GM18861 (cell line): ENCODE measurements at regions not wholly inside any gene's neighbourhood (a gene's known extent, or its start where the extent isn't known, plus 50 kb on each side); places are given as distances from the start of the nearest gene placed in this dataset.
"Not testable (repeated sequence)": the region's sequence is repeated elsewhere in the genome, so short reads cannot be mapped to it uniquely, and the experiment has no call there.

Experiments
- ATAC-seq: cut with Tn5 transposase; IDR thresholded peaks from one replicate; pipeline ENCODE4 v1.9.1; 2021; ENCODE audit not compliant: unreplicated experiment

GRCh38 chr2:15750822-15751329, 159.2 kb downstream of the DDX1 start:
- ATAC-seq: no peak

GRCh38 chr2:15751477-15751876, 159.8 kb downstream of the DDX1 start:
- ATAC-seq: no peak

GRCh38 chr2:15752552-15753232, 161.0 kb downstream of the DDX1 start:
- ATAC-seq: no peak

- no peak for ATAC-seq
Observed at GRCh38 chr2:15753233-15753798, 161.6 kb downstream of the DDX1 start.

GRCh38 chr2:15753811-15754702, 162.4 kb downstream of the DDX1 start:
- ATAC-seq: no peak

GRCh38 chr2:15754703-15755099, 163.0 kb downstream of the DDX1 start:
- no peak for ATAC-seq

GRCh38 chr2:15755528-15755927, 163.9 kb downstream of the DDX1 start:
- ATAC-seq: no peak

GRCh38 chr2:15756011-15756550, 164.4 kb downstream of the DDX1 start:
- ATAC-seq: no peak

- ATAC-seq: no peak
Observed at GRCh38 chr2:15756882-15757819, 165.5 kb downstream of the DDX1 start.

- ATAC-seq: no peak
Observed at GRCh38 chr2:15757820-15758586, 166.3 kb downstream of the DDX1 start.

GRCh38 chr2:15758848-15759247, 167.2 kb downstream of the DDX1 start:
- no peak for ATAC-seq

GRCh38 chr2:15759385-15759784, 167.7 kb downstream of the DDX1 start:
- no peak for ATAC-seq

GRCh38 chr2:15759791-15760190, 168.1 kb downstream of the DDX1 start:
- ATAC-seq: not testable (repeated sequence)

GRCh38 chr2:15760232-15760910, 168.7 kb downstream of the DDX1 start:
- no peak for ATAC-seq

- no peak for ATAC-seq
Observed at GRCh38 chr2:15761056-15761455, 169.4 kb downstream of the DDX1 start.

- ATAC-seq: no peak
Observed at GRCh38 chr2:15761910-15762309, 170.2 kb downstream of the DDX1 start.

GRCh38 chr2:15762449-15762848, 170.8 kb downstream of the DDX1 start:
- ATAC-seq: no peak

- ATAC-seq: no peak
Observed at GRCh38 chr2:15763106-15763821, 171.6 kb downstream of the DDX1 start.
